ENCODE measurements at regions not wholly inside any gene's neighbourhood (a gene's known extent, or its start where the extent isn't known, plus 50 kb on each side); places are given as distances from the start of the nearest gene placed in this dataset.

GRCh38 chr12:68501226-68501625 lies 109.5 kb upstream of the RAP1B start:
- no peak overlapping the region for H3K4me3 ChIP-seq
- intact Hi-C loops (cut with DNase I): no loop called here
- H3K27me3 ChIP-seq: no peaks in the 10 kb centered on the region
- TF ChIP-seq CTCF (IDR thresholded peaks at IDR 0.05) (no peak), POLR2AphosphoS5 (IDR thresholded peaks at IDR 0.05; ENCODE audit: insufficient read depth in 1 of 2, low read depth in 1 of 2) (no peak), POLR2A (IDR thresholded peaks at IDR 0.05) (no peak)
- no peak for DNase-seq (ENCODE audit: extremely low spot score in 2 of 2)
- H3K36me3 ChIP-seq: no peaks in the 10 kb centered on the region
- no peak overlapping the region for H3K27ac ChIP-seq
- H3K9me3 ChIP-seq: no peaks in the 10 kb centered on the region
- peaks cover 18% of the 10 kb centered on the region for H3K4me1 ChIP-seq

GRCh38 chr12:68505970-68506369 lies 104.7 kb upstream of the RAP1B start:
- no peaks in the 10 kb centered on the region for H3K36me3 ChIP-seq
- no peak overlapping the region for H3K4me3 ChIP-seq
- H3K27ac ChIP-seq: no peak overlapping the region
- no peak for TF ChIP-seq CTCF (IDR thresholded peaks at IDR 0.05)
- no peak for TF ChIP-seq POLR2A (IDR thresholded peaks at IDR 0.05)
- TF ChIP-seq POLR2AphosphoS5 (IDR thresholded peaks at IDR 0.05; ENCODE audit: insufficient read depth in 1 of 2, low read depth in 1 of 2): no peak
- no peaks in the 10 kb centered on the region for H3K9me3 ChIP-seq
- no peak for DNase-seq (ENCODE audit: extremely low spot score in 2 of 2)
- no peaks in the 10 kb centered on the region for H3K4me1 ChIP-seq
- H3K27me3 ChIP-seq: no peaks in the 10 kb centered on the region
- intact Hi-C loops (cut with DNase I): no loop called here

- H3K4me3 ChIP-seq: no peak overlapping the region
- no peaks in the 10 kb centered on the region for H3K27me3 ChIP-seq
- no peaks in the 10 kb centered on the region for H3K9me3 ChIP-seq
- no peak overlapping the region for H3K27ac ChIP-seq
- no peaks in the 10 kb centered on the region for H3K36me3 ChIP-seq
- intact Hi-C loops (cut with DNase I): no loop called here
- no peak for DNase-seq (ENCODE audit: extremely low spot score in 2 of 2)
- TF ChIP-seq POLR2A (IDR thresholded peaks at IDR 0.05): no peak
- no peak for TF ChIP-seq CTCF (IDR thresholded peaks at IDR 0.05)
- H3K4me1 ChIP-seq: no peaks in the 10 kb centered on the region
These were observed 104.1 kb upstream of the RAP1B start for GRCh38 chr12:68506619-68507018.

- TF ChIP-seq CTCF (IDR thresholded peaks at IDR 0.05) (no peak), POLR2AphosphoS5 (IDR thresholded peaks at IDR 0.05; ENCODE audit: insufficient read depth in 1 of 2, low read depth in 1 of 2) (no peak)
- Histone ChIP-seq H3K4me1 (no peaks in the 10 kb centered on the region), H3K27ac (no peak overlapping the region), H3K4me3 (no peak overlapping the region), H3K27me3 (no peaks in the 10 kb centered on the region), H3K9me3 (no peaks in the 10 kb centered on the region), H3K36me3 (no peaks in the 10 kb centered on the region)
- no peak for DNase-seq (ENCODE audit: extremely low spot score in 2 of 2)
- intact Hi-C loops (cut with DNase I): no loop called here
These were observed 103.0 kb upstream of the RAP1B start for GRCh38 chr12:68507657-68508056.

GRCh38 chr12:68508576-68508975 lies 102.1 kb upstream of the RAP1B start:
- Histone ChIP-seq H3K27ac (no peak overlapping the region), H3K36me3 (no peaks in the 10 kb centered on the region), H3K4me1 (no peaks in the 10 kb centered on the region), H3K9me3 (no peaks in the 10 kb centered on the region), H3K4me3 (no peak overlapping the region), H3K27me3 (no peaks in the 10 kb centered on the region)
- intact Hi-C loops (cut with DNase I): no loop called here
- TF ChIP-seq CTCF (IDR thresholded peaks at IDR 0.05) (no peak), POLR2AphosphoS5 (IDR thresholded peaks at IDR 0.05; ENCODE audit: insufficient read depth in 1 of 2, low read depth in 1 of 2) (no peak), POLR2A (IDR thresholded peaks at IDR 0.05) (no peak)
- no peak for DNase-seq (ENCODE audit: extremely low spot score in 2 of 2)
